GM20000 (cell line): ENCODE measurements at regions not wholly inside any gene's neighbourhood (a gene's known extent, or its start where the extent isn't known, plus 50 kb on each side); places are given as distances from the start of the nearest gene placed in this dataset.

Experiments used
- DNase-seq: peaks from one replicate; pipeline ENCODE4 v3.0.0; 2012; ENCODE audit warnings: low spot score
- CTCF ChIP-seq: IDR thresholded peaks from 2 replicates; pipeline ENCODE4 v1.5.1; 2012; ENCODE audit warnings: mild to moderate bottlenecking, control low read depth; ENCODE audit errors: extremely low read depth, missing control alignments

DNA sequence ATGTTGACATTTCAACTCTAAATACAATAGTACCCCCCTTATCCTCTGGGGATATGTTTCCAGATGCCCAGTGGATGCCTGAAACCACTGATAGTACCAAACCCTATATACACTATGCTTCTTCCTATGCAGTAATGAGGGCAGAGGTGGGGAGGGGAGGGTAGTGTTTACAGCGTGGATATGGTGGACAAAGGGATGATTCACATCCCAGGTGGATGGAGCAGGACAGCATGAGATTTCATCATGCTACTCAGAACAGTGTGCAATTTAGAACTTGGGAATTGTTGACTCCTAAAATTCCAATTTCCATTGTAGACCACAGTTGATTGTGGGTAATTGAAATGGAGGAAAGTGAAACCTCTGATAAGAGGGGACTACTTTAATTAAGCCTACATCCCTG, 75.4 kb downstream of the TSN start:
- no peak for DNase-seq

DNA sequence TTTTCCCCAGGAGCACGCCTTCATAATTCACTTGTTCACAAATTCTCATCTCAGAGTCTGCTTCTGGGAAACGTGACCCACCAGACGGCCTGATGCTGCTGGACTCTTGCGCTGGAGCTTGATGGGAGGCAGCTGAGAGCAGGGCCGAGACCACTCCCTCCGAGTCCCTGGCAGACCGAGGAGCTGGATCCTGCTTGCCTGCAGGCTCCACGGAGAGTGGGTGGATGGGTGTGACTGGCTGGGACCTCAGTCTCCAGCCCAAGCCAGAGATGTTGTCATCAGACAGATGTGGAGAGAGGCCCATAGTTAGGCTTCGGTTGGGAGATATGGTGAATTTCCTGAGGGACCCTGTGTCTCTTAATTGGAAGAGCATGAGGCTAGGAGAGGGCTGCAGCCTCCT, 76.4 kb downstream of the TSN start:
- no peak for DNase-seq
- TF ChIP-seq CTCF, result no peak

More for the DNA sequence above, 75.4 kb downstream of the TSN start:
- no peak for TF ChIP-seq CTCF

GRCh38 chr2:121832412-121833357, 77.2 kb downstream of the TSN start:
- no peak for TF ChIP-seq CTCF
- no peak for DNase-seq

DNA sequence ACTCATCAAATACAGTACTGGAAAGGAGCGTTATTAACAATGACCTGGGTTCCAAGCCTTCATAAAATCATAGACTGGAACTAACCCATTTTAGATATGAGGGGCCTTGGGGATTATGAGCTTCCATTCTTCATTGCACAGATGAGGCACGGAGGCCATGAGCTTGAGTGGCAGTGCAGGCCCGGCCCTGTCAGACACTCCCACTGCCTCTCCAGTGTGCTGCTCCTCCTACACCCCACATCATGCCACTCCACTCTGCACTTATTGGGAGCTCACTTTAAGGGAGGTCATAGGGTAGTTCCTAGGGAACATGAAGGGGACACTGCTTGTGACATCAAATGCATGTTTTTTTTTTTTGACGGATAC, 77.9 kb downstream of the TSN start:
- no peak for TF ChIP-seq CTCF
- no peak for DNase-seq

- DNase-seq, result no peak
- TF ChIP-seq CTCF, result no peak
These were observed 81.2 kb downstream of the TSN start for GRCh38 chr2:121836611-121837010.

DNA sequence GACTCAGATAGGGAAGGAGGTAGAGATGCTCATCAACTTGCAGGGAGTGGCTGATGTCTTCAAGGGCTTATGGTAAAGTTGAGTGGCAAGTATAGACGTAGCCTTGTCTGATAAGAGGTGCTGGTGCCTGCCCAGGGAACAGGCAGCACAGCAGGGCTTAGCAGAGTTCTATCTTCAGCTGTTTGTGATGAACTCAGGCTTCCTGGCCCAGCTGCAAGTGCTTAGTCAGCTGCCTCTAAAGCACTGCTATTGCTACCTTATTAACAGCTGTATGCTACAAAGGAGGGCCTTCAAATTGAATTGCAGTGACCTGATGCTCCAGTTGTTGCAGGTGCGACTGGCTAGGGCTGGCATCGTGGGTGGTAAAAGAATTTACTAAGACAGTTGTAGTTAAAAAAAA, 82.1 kb downstream of the TSN start:
- no peak for TF ChIP-seq CTCF
- no peak for DNase-seq

GRCh38 chr2:121838551-121838950, 83.1 kb downstream of the TSN start:
- TF ChIP-seq CTCF, result no peak
- no peak for DNase-seq
